Esophagus squamous epithelium (tissue), 4 donors: ENCODE measurements at regions not wholly inside any gene's neighbourhood (a gene's known extent, or its start where the extent isn't known, plus 50 kb on each side); places are given as distances from the start of the nearest gene placed in this dataset.

Experiments
- CTCF ChIP-seq, 6 experiments: fragments of 450-650 bp in 4 of 6; fragments of 200-600 bp in 2 of 6; sonication (generic) in 2 of 6; IDR thresholded peaks; one replicate each; pipeline ENCODE4 v1.5.1; 2016 to 2019; ENCODE audit warnings: antibody characterized with exemption in 6 of 6, mild to moderate bottlenecking in 4 of 6, moderate library complexity in 4 of 6
- POLR2A ChIP-seq, 4 donors: fragments of 450-650 bp; IDR thresholded peaks; one replicate each; pipeline ENCODE4 v1.6.1; 2017; ENCODE audit warnings: antibody characterized with exemption in 4 of 4, mild to moderate bottlenecking in 4 of 4, moderate library complexity in 3 of 4

GRCh38 chr9:106084702-106085101 is 390.4 kb downstream of the TMEM38B start:
- TF ChIP-seq CTCF (IDR thresholded peaks at IDR 0.05), result no peak
- no peak for TF ChIP-seq POLR2A (IDR thresholded peaks at IDR 0.05)
